Activated CD4-positive, alpha-beta T cell treated with anti-CD3 and anti-CD28 coated beads for 1 hour (primary cell): ENCODE measurements at regions not wholly inside any gene's neighbourhood (a gene's known extent, or its start where the extent isn't known, plus 50 kb on each side); places are given as distances from the start of the nearest gene placed in this dataset.

Source experiments
- DNase-seq: peaks from one replicate; pipeline ENCODE4 v3.0.0-alpha.2; 2020

GRCh38 chr6:131519670-131520436, 53.2 kb upstream of the ARG1 start:
- DNase-seq, result peak; percentile 15
